NCI-H2196 treated with DMSO at 0.1 percent for 48 hours (cell line): ENCODE measurements at regions not wholly inside any gene's neighbourhood (a gene's known extent, or its start where the extent isn't known, plus 50 kb on each side); places are given as distances from the start of the nearest gene placed in this dataset.

Experiments
- DNase-seq: peaks from one replicate; lab custom pipeline; 2025; ENCODE audit not compliant: unreplicated experiment; lab: John Stamatoyannopoulos, UW

DNA sequence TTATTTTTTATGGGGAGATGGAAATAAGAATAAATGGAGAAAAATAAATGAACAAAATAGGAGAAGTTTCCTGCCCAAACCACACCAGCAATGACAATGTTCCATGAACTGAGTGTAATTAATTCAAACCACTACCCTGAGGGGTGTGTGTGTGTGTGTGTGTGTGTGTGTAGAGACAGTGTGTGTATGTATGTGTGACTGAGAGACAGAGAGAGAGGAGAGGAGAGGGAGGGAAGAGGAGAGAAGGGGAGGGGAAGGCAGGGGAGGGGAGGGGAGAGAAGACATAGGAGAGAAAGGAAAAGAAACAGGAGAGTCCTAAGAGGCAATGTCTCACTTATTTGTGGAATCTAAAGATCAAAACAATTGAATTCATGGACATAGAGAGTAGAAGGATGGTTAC is 65.0 kb upstream of the POU2AF1 start:
- no peak for DNase-seq

DNA sequence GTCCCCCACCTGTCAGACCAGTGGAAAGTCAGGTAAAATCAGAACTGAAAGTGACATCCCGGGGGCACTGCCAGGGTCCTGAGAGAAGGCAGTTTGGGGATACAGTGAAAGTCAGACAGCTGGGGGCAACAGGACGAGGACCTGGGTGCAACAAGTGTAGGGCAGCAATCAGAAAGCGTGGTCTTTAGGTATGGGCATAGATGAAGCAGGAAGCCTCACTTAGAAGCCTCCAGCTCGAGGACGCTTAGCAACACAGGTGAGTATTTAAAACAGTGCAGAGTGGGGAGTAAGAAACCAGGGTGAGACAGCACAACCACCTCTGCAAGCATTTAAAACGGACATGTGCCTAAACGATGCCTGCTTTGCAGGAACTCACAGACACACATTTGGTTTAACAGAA is 64.6 kb upstream of the POU2AF1 start:
- no peak for DNase-seq

DNA sequence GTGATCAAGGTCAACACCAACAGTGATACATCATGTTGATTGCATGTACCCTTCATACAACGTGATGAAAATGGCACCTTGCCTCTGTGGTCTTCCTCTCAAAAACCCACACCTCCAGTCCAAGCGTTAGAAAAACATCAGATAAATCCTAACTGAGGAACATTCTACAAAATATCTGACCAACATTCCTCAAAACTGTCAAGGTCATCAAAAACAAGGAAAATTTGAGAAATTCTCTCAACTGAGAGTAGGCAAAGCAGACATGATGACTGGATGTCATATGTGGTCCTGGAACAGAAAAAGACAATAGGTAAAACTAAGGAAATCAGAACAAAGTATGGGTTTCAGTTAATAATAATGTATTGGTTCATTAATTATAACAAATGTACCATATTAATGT is 64.0 kb upstream of the POU2AF1 start:
- no peak for DNase-seq

DNA sequence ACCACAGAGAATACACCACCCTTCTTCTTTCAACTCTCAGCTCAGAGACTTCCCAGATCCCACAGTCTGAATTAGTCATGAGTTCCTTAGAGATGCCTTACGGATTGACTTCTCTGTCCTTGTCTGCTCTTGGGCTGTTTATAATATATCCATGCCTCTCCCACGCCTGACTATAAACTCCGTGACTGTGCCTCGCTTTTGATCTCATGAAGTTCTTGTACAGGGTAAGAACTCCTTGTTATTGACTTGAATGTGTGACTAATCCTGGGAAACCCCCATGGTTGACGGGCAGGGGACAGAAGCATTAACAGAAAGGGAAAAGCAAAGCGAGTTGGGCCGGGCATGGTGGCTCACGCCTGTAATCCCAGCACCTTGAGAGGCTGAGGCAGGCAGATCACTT is 62.4 kb upstream of the POU2AF1 start:
- no peak for DNase-seq

DNA sequence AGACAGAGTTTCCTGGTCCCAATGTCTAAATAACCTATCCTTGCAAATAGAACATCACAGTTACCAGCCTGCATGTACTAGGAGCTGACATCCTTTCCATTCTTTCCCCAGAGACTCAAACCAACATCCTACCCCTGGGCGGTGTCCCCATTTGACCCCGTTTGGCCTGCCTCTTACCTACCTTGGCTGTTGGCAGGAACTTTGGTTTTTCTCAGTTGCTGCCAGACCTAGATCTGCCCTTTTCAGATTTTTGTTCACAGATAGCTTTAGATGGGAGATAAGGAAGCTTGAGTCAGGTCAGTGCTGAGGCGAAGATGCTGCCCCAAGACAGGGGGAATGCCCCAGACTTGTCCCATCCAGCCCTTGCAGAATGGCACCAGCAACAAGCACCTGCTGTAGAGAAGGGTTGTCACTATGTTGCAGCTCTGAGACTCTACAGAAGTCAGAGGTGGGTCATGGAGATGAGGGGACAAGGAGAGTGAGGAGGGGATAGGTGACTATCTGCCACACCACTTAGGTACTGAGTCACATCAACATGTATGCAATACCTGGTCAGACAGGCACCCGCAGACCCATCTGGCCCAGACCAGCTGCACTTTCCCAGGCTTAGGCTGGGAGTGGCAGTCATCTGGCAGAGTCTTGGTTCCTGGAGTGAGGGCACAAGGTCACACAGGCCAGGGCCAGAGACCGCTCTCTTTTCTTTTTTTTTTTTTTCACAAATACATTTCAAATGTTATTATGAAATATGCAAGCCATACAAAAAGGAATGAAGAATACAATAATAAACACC is 61.5 kb upstream of the POU2AF1 start:
- DNase-seq: no peak

DNA sequence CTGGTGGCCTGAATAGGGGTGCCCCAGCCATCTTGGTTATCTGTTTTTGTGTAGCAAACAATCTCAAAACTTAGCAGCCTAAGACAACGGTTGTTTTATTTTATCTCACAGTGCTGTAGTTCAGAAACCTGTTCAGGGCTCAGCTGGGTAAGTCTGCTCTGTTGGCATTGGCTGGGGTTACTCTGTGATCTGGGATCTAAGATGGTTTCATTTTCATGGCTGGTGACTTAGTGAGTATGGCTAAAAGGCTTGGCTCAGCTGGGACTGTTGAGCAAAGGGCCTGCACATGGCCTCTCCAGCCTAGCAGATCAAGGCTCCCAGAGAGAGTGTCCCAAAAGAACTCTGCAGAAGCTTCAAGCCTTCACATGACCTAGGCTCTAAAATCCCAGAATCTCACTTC is 60.8 kb upstream of the POU2AF1 start:
- no peak for DNase-seq

DNA sequence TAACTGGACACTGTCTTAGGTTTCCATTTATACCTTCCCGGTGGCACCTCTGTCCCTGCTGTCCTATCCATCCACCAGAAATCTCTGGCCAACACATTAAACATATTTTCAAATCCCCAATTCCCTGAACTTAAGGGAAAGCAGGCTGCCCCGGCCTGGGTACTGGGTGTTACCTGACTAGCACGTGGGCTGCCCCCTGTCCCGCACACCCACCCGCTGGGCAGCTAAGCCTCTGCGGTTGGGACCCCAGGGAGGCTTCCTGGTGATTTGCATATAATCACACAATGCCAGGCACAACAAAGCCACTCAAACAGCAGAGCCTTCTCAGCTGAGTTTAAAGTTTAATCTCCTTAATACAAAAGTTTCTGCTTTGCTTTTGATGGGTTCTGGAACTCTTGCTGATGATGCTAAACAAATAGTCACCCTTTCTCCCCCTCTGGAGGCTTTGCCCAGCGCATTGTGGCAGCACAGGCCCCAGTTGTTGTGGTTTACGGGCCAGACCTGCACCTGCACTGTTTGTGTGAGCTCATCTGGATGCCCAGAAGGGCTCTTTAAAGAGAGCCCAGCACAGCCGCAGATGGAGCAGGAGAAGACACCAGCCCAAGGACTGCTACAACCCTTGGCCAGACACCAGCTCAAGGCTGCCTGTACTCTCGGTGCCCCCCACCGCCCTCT is 59.9 kb upstream of the POU2AF1 start:
- DNase-seq: peak; percentile 56

DNA sequence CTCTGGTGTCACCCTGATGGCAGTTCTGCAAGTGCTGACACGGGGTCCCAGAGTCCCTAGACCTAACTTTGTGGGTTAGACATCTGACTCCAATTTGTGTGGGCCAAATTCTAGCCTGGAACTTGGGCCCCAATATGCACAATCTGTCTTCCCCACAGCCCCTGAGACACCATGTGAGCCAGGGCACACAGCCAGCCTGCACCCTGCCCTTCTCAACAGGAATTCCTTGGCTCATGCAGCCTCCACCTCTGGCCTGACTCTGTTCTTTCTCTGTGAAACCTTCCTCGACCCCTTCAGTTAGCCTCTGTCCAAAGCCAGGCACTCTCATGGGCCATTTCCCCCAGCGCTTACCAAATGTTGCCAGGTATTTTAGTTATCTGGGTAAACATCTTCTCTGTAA is 59.1 kb upstream of the POU2AF1 start:
- no peak for DNase-seq

DNA sequence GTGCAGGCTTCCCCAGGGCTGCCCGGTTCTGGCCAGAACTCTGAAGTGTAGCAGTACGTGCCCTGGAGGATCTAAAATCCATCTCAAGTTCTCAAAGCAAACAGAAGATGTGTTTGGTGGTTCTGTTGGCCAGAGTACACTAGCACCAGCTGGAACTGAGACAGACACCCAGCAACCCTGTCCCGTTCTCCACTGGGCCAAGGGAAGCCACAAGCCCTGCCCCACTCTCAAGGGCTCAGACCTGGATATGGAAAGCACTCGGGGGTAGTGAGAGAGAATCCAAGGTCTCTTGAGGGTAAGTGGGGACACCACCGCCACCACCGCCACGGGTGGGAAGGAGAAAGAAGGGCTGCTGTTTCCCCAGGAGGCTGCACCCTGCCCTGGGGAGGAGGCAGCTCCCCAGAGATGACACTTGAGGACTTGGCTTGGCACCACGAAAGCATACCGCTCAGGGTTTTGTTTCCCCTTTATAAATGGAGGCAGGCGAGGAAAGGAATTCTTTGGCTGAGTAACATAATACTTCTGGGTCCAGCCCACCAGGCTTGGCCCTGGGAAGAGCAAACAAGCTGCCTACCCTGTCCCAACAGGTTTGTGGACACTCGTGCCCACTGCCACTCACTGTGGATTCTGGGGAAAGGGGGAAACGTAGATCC is 56.1 kb upstream of the POU2AF1 start:
- peak; percentile 85 for DNase-seq

DNA sequence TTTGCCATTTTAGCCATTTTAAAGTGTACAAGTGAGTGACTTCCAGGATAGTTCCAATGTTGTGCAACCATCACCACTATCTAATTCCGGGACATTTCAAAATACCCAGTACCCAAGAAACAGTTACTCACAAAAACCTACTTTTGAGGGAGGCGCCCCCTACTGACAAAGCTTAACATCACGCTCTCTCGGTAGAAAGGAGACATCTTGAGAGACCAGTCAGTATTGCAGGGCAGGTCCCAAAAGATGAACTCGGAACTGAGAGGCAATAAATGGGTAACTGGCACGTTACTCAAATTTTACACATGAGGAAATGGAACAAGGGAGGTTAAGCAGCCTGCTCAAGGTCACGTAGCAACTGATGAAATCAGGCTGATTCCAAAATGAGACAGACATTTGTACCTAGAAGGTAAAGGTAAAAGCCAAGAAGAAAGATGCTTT is 50.0 kb upstream of the POU2AF1 start:
- no peak for DNase-seq
